Esophagus muscularis mucosa (tissue), 4 donors: ENCODE measurements at regions not wholly inside any gene's neighbourhood (a gene's known extent, or its start where the extent isn't known, plus 50 kb on each side); places are given as distances from the start of the nearest gene placed in this dataset.

Experiments
- CTCF ChIP-seq, 3 experiments: fragments of 200-600 bp in 2 of 3; fragments of 450-650 bp in 1 of 3; sonication (generic) in 2 of 3; IDR thresholded peaks; one replicate each; pipeline ENCODE4 v1.5.1; 2017 to 2019; ENCODE audit warnings: antibody characterized with exemption in 3 of 3, mild to moderate bottlenecking in 2 of 3, moderate library complexity in 1 of 3
- EP300 ChIP-seq: sonication (generic); formaldehyde crosslinking; IDR thresholded peaks from one replicate; pipeline ENCODE4 v1.6.1; 2017; ENCODE audit warnings: antibody characterized with exemption
- POLR2A ChIP-seq: fragments of 450-650 bp; IDR thresholded peaks from one replicate; pipeline ENCODE4 v1.6.1; 2017; ENCODE audit warnings: antibody characterized with exemption, moderate library complexity, mild to moderate bottlenecking, low read depth
- POLR2AphosphoS5 ChIP-seq, 2 donors: sonication (generic); formaldehyde crosslinking; IDR thresholded peaks; one replicate each; pipeline ENCODE4 v1.6.1; 2017; ENCODE audit warnings: antibody characterized with exemption in 2 of 2

GRCh38 chr7:79909176-79909575, 225.5 kb upstream of the GNAI1 start:
- TF ChIP-seq CTCF (IDR thresholded peaks at IDR 0.05) (no peak), EP300 (no peak), POLR2A (no peak), POLR2AphosphoS5 (IDR thresholded peaks at IDR 0.05) (no peak)
